Astrocyte (in vitro differentiated cells and primary cell): ENCODE measurements at regions not wholly inside any gene's neighbourhood (a gene's known extent, or its start where the extent isn't known, plus 50 kb on each side); places are given as distances from the start of the nearest gene placed in this dataset.
"Not testable (repeated sequence)": the region's sequence is repeated elsewhere in the genome, so short reads cannot be mapped to it uniquely, and the experiment has no call there.

Source experiments
- CTCF ChIP-seq: IDR thresholded peaks from 2 replicates; pipeline ENCODE4 v1.5.1; 2011; ENCODE audit warnings: low read depth, mild to moderate bottlenecking, inconsistent platforms, low read length, moderate library complexity; ENCODE audit not compliant: insufficient read depth
- EZH2 ChIP-seq: IDR thresholded peaks from 2 replicates; pipeline ENCODE4 v1.6.1; 2012; ENCODE audit warnings: mild to moderate bottlenecking, low read length, inconsistent platforms; ENCODE audit not compliant: insufficient read depth

- TF ChIP-seq CTCF, EZH2: not testable (repeated sequence)
Measured at GRCh38 chr6:30815041-30815742, 69.1 kb upstream of the DDR1 start.
